GM12878 (cell line): ENCODE measurements at regions not wholly inside any gene's neighbourhood (a gene's known extent, or its start where the extent isn't known, plus 50 kb on each side); places are given as distances from the start of the nearest gene placed in this dataset.

Experiments used
- BACH1 ChIP-seq: fragments of 450-650 bp; IDR thresholded peaks from 2 replicates; pipeline ENCODE4 v1.6.1; 2017; ENCODE audit warnings: mild to moderate bottlenecking, borderline replicate concordance
- CEBPB ChIP-seq, 2 experiments: fragments of 150-350 bp in 1 of 2; IDR thresholded peaks; 2 replicates each; pipeline ENCODE4 v1.6.1; 2012 to 2014; ENCODE audit warnings: low read depth in 2 of 2, low read length in 2 of 2, borderline replicate concordance in 1 of 2, inconsistent platforms in 1 of 2
- EP300 ChIP-seq, 2 experiments: fragments of 150-350 bp in 1 of 2; IDR thresholded peaks; 2 replicates each; pipeline ENCODE4 v1.6.1; 2011 to 2012; ENCODE audit warnings: low read depth in 2 of 2, low read length in 2 of 2, borderline replicate concordance in 1 of 2, improper control_type of control experiment in 1 of 2, inconsistent platforms in 1 of 2; ENCODE audit not compliant: control insufficient read depth in 1 of 2
- EZH2 ChIP-seq: IDR thresholded peaks from 2 replicates; pipeline ENCODE4 v1.6.1; 2012; ENCODE audit warnings: low read depth, mild to moderate bottlenecking, control low read depth, inconsistent platforms, low read length, borderline replicate concordance; ENCODE audit not compliant: control insufficient read depth
- FOXK2 ChIP-seq: fragments of 450-650 bp; IDR thresholded peaks from 2 replicates; pipeline ENCODE4 v1.6.1; 2017; ENCODE audit warnings: mild to moderate bottlenecking, moderate library complexity
- POLR2A ChIP-seq: IDR thresholded peaks from 2 replicates; pipeline ENCODE4 v1.6.1; 2011; ENCODE audit warnings: low read depth, mild to moderate bottlenecking, low read length
- RFX5 ChIP-seq: IDR thresholded peaks from 2 replicates; pipeline ENCODE4 v1.6.1; 2011; ENCODE audit warnings: low read depth, low read length, improper control_type of control experiment
- SIN3A ChIP-seq: IDR thresholded peaks from 2 replicates; pipeline ENCODE4 v1.6.1; 2012; ENCODE audit warnings: low read depth, low read length, improper control_type of control experiment
- SMC3 ChIP-seq: IDR thresholded peaks from 2 replicates; pipeline ENCODE4 v1.6.1; 2011; ENCODE audit warnings: low read length, improper control_type of control experiment, borderline replicate concordance
- TCF3 ChIP-seq: IDR thresholded peaks from 2 replicates; pipeline ENCODE4 v1.6.1; 2012; ENCODE audit warnings: low read depth, mild to moderate bottlenecking, low read length, borderline replicate concordance; ENCODE audit not compliant: insufficient read depth
- TF ChIP-seq, protein P1 (sequence below), 3 experiments: IDR thresholded peaks in 2 of 3; conservative IDR thresholded peaks in 1 of 3; 2 replicates each; pipeline ENCODE4 v1.5.1; 2011; ENCODE audit warnings: low read depth in 3 of 3, low read length in 3 of 3, mild to moderate bottlenecking in 3 of 3, control low read depth in 2 of 3, moderate library complexity in 2 of 3, inconsistent platforms in 1 of 3, mixed read lengths in 1 of 3; ENCODE audit not compliant: control insufficient read depth in 2 of 3, insufficient read depth in 1 of 3; ENCODE audit errors: extremely low read depth in 1 of 3

DNA sequence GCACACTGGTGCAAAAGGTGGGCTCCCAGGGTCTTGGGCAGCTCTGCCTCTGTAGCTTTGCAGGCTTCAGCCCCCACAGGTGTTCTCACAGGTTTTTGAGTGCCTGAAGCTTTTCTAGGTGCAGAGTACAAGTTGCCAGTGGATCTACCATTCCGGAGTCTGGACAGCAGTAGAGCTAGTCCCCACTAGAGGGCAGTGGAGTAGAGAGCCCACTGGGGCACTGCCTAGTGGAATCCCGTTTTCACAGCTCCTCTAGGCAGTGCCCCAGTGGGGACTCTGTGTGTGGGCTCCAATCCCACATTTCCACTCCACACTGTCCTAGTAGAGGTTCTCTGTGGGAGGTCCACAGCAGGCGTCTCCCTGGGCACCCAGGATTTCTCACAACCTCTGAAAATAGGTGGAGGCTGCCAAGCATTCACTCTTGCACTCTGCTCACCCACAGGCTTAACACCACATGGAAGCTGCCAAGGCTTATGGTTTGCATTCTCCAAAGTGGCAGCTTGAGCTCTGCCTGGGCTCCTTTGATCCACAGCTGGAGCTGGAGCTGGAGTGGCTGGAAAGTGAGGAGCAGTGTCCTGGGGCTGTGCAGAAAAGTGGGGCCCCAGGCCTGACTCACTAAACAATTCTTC lies 86.3 kb upstream of the PROKR2 start:
- TF ChIP-seq SMC3, result no peak
- TF ChIP-seq, protein P1, sequence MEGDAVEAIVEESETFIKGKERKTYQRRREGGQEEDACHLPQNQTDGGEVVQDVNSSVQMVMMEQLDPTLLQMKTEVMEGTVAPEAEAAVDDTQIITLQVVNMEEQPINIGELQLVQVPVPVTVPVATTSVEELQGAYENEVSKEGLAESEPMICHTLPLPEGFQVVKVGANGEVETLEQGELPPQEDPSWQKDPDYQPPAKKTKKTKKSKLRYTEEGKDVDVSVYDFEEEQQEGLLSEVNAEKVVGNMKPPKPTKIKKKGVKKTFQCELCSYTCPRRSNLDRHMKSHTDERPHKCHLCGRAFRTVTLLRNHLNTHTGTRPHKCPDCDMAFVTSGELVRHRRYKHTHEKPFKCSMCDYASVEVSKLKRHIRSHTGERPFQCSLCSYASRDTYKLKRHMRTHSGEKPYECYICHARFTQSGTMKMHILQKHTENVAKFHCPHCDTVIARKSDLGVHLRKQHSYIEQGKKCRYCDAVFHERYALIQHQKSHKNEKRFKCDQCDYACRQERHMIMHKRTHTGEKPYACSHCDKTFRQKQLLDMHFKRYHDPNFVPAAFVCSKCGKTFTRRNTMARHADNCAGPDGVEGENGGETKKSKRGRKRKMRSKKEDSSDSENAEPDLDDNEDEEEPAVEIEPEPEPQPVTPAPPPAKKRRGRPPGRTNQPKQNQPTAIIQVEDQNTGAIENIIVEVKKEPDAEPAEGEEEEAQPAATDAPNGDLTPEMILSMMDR (IDR thresholded peaks at IDR 0.05 in 2 of 3, conservative IDR thresholded peaks at IDR 0.05 in 1 of 3; ENCODE audit: control insufficient read depth in 2 of 3, extremely low read depth in 1 of 3, insufficient read depth in 1 of 3, low read depth in 3 of 3, low read length in 3 of 3), result peak; percentile 65 to 85 (median 66)
- no peak for TF ChIP-seq SIN3A
- no peak for TF ChIP-seq EP300 (IDR thresholded peaks at IDR 0.05; ENCODE audit: borderline replicate concordance in 1 of 2, control insufficient read depth in 1 of 2, low read depth in 2 of 2, low read length in 2 of 2)
- no peak for TF ChIP-seq TCF3
- no peak for TF ChIP-seq BACH1
- TF ChIP-seq RFX5, result no peak
- TF ChIP-seq CEBPB (IDR thresholded peaks at IDR 0.05; ENCODE audit: borderline replicate concordance in 1 of 2, low read depth in 2 of 2, low read length in 2 of 2), result no peak
- TF ChIP-seq FOXK2, result no peak
- TF ChIP-seq EZH2, result no peak
- no peak for TF ChIP-seq POLR2A
